Cardiac fibroblast (primary cell): ENCODE measurements at regions not wholly inside any gene's neighbourhood (a gene's known extent, or its start where the extent isn't known, plus 50 kb on each side); places are given as distances from the start of the nearest gene placed in this dataset.
A peak's percentile ranks its signal among the peaks of the same experiment; 100 is the strongest.

ENCODE experiments used
- DNase-seq, 2 donors: peaks; one replicate each; pipeline versions ENCODE4 v3.0.0 to v3.0.0-alpha.2; 2010; ENCODE audit warnings: low read depth in 2 of 2
- H3K4me3 ChIP-seq, 2 donors: replicated peaks in 1 of 2; 1 replicate in 1 of 2; 2 replicates in 1 of 2; pipeline ENCODE4 v1.5.1; 2011; ENCODE audit warnings: low read depth in 2 of 2, low read length in 2 of 2, mild to moderate bottlenecking in 2 of 2, moderate library complexity in 1 of 2
- TF ChIP-seq, protein P1 (sequence below): IDR thresholded peaks from one replicate; pipeline ENCODE4 v1.5.1; 2011; ENCODE audit warnings: low read depth, mild to moderate bottlenecking, low read length, inconsistent platforms

DNA sequence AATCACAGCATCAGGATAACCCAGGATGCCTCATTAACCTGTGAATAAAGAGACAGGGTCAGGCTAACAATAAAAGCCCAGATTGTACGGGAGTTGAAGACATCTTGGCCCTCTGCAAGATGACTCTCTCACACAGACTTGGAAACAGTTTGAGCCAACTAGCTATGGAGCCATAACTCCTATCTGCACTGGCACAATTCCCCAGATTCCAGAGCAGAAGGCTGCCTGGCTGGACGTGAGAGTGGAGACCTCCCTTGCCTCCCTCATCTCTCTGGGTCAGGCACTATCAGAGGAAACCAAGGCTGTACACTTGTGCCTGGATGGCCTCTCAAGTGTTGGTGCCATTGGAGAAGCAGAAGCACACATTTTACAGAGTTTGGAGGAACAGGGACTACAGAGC lies 312.6 kb downstream of the THBS2 start:
- peak in 1 of 2 donors; percentile 42 for DNase-seq
- TF ChIP-seq, protein P1, sequence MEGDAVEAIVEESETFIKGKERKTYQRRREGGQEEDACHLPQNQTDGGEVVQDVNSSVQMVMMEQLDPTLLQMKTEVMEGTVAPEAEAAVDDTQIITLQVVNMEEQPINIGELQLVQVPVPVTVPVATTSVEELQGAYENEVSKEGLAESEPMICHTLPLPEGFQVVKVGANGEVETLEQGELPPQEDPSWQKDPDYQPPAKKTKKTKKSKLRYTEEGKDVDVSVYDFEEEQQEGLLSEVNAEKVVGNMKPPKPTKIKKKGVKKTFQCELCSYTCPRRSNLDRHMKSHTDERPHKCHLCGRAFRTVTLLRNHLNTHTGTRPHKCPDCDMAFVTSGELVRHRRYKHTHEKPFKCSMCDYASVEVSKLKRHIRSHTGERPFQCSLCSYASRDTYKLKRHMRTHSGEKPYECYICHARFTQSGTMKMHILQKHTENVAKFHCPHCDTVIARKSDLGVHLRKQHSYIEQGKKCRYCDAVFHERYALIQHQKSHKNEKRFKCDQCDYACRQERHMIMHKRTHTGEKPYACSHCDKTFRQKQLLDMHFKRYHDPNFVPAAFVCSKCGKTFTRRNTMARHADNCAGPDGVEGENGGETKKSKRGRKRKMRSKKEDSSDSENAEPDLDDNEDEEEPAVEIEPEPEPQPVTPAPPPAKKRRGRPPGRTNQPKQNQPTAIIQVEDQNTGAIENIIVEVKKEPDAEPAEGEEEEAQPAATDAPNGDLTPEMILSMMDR, result no peak
- no peak overlapping the region for H3K4me3 ChIP-seq

DNA sequence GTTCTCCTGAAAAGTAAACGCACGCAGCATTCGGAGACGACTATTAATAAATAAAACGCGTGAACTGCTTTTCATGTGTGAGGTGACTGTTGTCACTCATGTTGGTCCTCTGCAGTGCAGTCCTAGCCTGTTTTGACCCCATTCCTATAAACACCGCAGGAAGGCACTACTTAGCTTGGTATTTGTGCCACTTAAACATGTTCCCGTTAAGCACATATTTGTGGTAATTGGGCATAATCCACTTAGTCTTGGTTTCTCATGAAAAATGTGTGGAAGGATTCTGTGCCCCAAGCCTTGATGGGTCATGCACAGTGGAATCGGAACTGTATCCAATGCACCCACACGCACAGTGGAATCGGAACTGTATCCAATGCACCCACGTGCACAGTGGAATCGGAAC lies 313.9 kb downstream of the THBS2 start:
- H3K4me3 ChIP-seq, result no peak overlapping the region
- DNase-seq, result no peak
- TF ChIP-seq, protein P1, result no peak

- DNase-seq, result no peak
- TF ChIP-seq, protein P1, result no peak
- no peak overlapping the region for H3K4me3 ChIP-seq
These were observed 314.6 kb downstream of the THBS2 start for GRCh38 chr6:168939041-168939440.

GRCh38 chr6:168938546-168938945 lies 315.1 kb downstream of the THBS2 start:
- TF ChIP-seq, protein P1, result no peak
- DNase-seq, result no peak
- H3K4me3 ChIP-seq, result no peak overlapping the region

DNA sequence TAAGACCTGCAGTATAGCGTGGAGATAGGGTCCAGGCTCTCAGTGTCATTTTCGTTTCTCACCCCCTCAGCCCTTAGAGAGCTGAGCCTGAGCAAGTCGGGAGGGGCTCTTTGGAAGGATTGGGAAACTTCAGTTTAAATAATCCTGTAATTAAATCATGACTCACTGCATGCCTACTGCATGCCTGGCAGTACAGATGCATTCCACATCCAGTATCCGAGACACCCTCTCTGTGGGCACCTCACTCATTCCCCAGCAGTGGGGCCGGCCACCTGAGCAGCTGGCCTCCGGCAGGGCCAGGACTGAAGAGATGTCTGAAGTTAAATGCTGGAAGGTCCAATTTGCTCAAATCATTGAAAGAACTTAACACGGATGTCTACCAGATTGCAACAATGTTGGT lies 316.6 kb downstream of the THBS2 start:
- no peak overlapping the region for H3K4me3 ChIP-seq
- TF ChIP-seq, protein P1, result no peak
- DNase-seq, result peak; percentile 11 to 14

DNA sequence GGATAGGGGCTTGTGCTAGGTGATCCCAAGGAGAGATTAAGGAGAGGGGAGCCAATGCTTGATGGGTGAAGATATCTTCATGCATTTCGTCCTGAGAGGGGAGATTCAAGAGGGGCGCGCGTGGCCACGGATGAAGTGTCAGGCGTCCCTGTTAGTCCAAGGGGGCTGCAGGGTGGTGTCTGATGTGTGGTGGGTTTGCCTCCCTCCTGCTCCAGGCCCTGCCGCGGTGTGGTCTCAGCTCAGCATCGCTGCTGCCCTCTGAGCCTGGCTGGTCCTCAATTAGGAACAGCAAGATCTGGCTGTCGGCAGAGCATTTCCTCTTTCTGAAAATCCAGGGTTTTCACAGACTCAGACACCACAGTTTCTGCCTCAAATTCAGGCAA lies 318.0 kb downstream of the THBS2 start:
- no peak for DNase-seq
- TF ChIP-seq, protein P1, result no peak
- no peak overlapping the region for H3K4me3 ChIP-seq
